Stimulated activated CD4-positive, alpha-beta T cell treated with anti-CD3 and anti-CD28 coated beads, Interleukin-4, amount 100 ng/mL, for 1 hour (primary cell): ENCODE measurements at regions not wholly inside any gene's neighbourhood (a gene's known extent, or its start where the extent isn't known, plus 50 kb on each side); places are given as distances from the start of the nearest gene placed in this dataset.
"Not testable (repeated sequence)": the region's sequence is repeated elsewhere in the genome, so short reads cannot be mapped to it uniquely, and the experiment has no call there.

Experiments
- DNase-seq: peaks from one replicate; pipeline ENCODE4 v3.0.0-alpha.2; 2020

- DNase-seq, result no peak
These were observed 135.5 kb downstream of the CEMIP2 start for GRCh38 chr9:71632776-71633175.

DNA sequence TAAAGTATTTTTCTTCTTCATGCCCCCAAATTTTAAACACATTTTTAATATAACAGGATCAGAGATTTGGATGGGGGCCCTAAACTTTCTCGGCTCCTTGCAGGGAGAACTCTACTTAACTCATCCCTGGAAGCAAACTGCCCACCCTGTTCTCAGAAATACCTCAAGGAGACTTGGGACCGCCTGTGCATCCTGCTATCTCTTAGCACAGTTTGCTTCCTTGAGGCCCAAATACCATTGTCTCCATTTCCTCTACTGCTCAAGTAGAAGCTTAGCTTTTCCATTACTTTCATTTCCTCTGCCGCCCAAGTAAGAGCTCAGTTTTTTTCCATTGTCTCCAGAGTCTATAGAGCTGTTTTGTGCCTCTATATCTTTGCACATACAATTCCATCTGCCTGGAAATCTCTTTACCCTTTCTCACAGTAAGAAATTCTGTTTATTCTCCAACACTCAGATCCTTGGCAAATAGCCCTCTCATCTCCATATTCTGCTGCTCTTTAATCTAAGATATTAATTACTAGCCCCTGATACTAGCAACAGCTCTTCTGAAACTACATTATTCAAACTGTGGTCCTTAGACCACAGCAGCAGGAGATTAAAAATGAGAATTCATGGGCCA is 137.8 kb downstream of the CEMIP2 start:
- no peak for DNase-seq

DNA sequence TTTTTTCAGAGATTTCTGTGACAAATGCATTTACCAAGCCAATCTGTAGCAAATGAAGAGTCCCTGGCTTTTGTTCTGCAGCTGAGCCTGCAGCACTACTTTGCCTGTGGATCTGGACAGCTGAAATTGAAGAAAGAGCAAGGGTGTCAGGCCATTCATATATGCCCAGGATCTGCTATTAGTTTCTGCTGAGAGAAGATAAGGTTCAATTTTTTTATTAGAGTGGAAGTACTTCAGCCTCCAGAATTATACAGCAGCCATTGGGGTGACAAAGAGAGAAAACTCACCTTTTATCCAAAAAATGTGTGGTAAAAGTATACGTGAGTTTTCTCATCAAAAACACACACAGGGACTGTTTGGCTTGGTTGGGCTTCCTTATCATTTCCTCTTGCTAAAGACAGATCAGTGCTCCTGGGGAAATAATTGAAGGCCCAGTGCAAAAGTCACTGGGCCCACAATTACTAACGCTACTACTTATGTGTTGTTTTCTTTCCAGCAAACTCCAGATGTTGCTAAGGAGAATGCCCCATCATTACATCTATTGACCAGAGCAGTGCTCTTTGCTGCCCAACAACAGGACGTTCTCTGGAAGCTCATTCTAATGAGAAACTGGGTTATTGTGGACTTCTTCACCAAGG is 138.6 kb downstream of the CEMIP2 start:
- no peak for DNase-seq

DNA sequence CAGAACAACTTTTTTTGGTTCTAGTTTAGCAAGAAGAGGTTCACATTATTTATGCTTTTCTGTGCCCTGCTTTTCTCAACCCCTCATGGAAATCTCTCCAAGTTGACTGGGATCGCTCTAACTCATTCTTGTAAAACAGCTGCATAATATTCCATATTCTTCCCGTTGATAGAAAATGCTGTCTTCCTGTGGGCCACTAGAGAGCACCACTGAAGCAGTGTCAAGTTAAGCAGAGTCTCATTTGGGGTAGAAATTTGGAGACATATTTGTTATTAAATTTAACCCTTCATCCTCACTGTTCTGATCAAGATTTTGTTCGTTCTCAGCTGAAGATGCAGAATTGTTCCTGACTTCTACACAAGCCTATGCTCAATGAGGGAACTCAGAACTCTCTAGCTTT is 140.1 kb downstream of the CEMIP2 start:
- DNase-seq, result no peak

- no peak for DNase-seq
These were observed 140.8 kb downstream of the CEMIP2 start for GRCh38 chr9:71627537-71627936.

- DNase-seq, result no peak
These were observed 141.9 kb downstream of the CEMIP2 start for GRCh38 chr9:71626395-71626794.

DNA sequence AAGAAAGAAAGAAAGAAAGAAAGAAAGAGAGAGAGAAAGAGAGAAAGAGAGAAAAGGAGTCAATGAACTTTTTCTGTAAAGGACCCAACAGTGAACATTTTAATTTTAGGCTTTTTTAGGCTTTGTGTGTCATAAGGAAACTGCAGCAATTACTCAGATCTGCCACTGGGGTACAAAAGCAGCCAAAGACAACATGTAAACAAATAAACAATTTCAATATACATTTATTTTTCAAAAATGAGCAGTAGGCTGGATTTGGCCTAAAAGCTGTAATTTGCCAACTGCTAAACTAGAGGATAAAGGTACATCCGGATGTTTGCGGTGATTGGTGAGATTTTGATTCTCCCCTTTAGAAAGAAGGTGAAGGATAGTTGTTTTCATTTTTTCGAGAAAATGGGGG is 143.6 kb downstream of the CEMIP2 start:
- no peak for DNase-seq

- DNase-seq, result no peak
These were observed 147.6 kb downstream of the CEMIP2 start for GRCh38 chr9:71620746-71621145.

GRCh38 chr9:71620331-71620730 is 148.0 kb downstream of the CEMIP2 start:
- DNase-seq, result no peak

DNA sequence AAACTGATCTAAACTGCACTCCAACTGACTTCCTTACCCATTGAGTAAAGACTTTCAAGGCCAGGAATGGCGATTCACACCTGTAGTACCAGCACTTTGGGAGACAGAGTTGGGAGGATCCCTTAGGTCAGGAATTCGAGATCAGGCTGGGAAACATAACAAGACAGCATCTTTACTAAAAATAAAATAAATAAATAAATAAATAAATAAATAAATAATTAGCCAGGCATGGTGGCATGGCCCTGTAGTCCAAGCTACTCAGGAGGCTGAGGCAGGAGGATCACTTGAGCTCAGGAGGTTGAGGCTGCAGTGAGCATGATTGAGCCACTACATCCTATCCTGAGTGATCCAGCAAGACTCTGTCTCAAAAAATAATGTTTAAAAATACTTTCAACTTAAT is 148.4 kb downstream of the CEMIP2 start:
- DNase-seq, result no peak

DNA sequence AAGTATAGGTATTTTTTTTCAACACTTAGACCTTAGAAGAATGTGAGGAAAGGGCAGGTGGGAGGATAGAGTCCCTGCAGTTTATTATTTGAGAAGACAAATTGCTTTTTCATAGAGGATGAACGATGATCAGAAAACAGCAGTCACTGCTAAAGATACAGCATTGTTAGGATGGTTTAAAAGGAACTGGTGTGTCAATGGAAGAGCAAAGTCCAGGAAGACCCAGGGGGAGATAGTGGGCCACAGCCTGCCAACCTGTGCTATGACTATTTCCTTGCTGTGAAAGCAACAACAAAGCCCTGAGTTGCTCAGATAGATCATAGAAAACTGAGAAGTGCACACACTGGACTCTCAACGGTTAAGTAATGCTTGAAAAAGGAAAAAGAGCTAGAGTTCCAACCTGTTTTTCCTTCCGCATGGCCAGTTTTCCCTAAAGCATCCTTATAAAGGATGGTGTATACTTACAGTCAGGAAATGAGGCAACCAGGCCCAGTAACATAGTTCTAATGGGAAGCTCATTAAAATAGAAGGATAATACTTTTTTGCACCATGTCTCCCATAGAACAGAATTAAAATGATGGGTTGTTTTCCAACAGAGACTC is 153.8 kb downstream of the CEMIP2 start:
- no peak for DNase-seq

- no peak for DNase-seq
These were observed 155.4 kb downstream of the CEMIP2 start for GRCh38 chr9:71612889-71613288.

GRCh38 chr9:71609448-71609830 is 158.9 kb downstream of the CEMIP2 start:
- DNase-seq, result no peak

DNA sequence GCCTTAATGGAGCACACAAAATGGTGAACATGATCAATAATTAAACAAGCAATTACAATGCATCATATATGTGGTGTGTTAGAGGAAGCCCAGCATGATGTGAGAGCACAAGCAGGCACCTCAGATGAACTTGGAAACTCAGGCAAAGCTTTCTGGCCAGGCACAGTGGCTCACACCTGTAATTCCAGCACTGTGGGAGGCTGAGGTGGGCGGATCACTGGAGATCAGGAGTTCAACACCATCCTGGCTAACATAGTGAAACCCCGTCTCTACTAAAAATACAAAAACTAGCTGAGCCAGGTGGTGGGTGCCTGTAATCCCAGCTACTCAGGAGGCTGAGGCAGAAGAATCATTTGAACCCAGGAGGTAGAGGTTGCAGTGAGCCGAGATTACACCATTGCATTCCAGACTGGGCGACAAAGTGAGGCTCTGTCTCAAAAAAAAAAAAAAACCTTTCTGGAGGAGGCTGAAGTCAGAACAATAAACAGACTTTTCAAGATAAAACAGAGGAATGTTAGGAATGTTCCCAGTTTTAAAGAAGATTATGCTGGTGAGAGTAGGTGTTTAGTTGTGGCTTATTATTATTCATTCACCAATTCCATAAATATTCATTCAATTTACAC is 159.4 kb downstream of the CEMIP2 start:
- no peak for DNase-seq

GRCh38 chr9:71608021-71608420 is 160.3 kb downstream of the CEMIP2 start:
- DNase-seq, result no peak

GRCh38 chr9:71607461-71607881 is 160.8 kb downstream of the CEMIP2 start:
- no peak for DNase-seq

- DNase-seq, result peak; percentile 80
These were observed 163.9 kb downstream of the CEMIP2 start for GRCh38 chr9:71604197-71605063.

GRCh38 chr9:71602652-71603051 is 165.7 kb downstream of the CEMIP2 start:
- DNase-seq, result no peak

- DNase-seq, result not testable (repeated sequence)
These were observed 172.6 kb downstream of the CEMIP2 start for GRCh38 chr9:71595762-71596161.

DNA sequence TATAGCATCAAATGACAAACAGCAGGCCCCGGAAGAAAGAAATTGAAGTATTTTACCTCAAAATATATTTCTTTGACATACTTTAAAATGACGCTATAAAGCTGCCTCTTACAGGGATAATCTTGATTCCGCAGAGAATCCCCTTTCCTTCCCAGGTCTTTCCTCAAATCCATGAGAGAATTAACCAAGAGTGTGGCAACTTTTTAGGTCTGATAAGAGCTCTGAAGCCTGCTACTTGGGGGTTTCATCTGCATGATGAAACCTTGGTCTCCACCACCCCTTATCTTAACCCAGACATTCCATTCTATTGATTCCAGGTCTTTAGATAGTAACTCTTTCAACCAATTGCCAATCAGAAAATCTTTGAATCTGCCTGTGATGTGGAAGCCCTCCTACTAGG is 173.8 kb downstream of the CEMIP2 start:
- no peak for DNase-seq

DNA sequence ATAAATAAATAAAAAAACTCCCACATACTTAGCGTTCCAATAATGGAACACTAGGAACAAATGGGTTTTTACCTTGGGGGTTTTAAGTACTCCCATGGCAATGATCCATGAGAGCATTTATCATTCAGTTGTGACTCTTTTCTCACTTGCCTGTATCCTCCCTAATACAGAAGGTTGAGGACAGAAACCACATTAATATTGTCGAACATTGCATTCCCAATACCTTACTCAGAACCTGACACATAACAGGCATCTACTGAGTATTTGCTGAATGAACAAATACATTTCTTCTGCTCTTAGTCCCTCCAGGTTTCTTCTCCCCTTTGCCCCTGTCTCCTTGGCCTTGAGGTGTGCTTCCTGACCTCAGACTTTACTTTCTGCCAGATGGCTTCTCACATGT is 175.9 kb downstream of the CEMIP2 start:
- no peak for DNase-seq

- no peak for DNase-seq
These were observed 178.0 kb downstream of the CEMIP2 start for GRCh38 chr9:71590362-71590761.

- DNase-seq, result no peak
These were observed 178.7 kb downstream of the CEMIP2 start for GRCh38 chr9:71589612-71590011.
